Activated CD8-positive, alpha-beta T cell treated with anti-CD3 and anti-CD28 coated beads for 36 hours (primary cell): ENCODE measurements at regions not wholly inside any gene's neighbourhood (a gene's known extent, or its start where the extent isn't known, plus 50 kb on each side); places are given as distances from the start of the nearest gene placed in this dataset.

Experiments used
- ATAC-seq: fragments of 200-7000 bp; cut with Tn5 transposase; one replicate; pipeline ENCODE4 v1.10.0; 2021; ENCODE audit warnings: mild to moderate bottlenecking, moderate library complexity
- CTCF ChIA-PET: fragments of 350-600 bp; sonication (Branson Sonifier 250); formaldehyde crosslinking; loops from one replicate; lab custom pipeline; 2021; ENCODE audit warnings: antibody characterized with exemption; lab: Charles Lee
- POLR2A ChIA-PET: fragments of 350-600 bp; sonication (Branson Sonifier 250); formaldehyde crosslinking; loops from one replicate; lab custom pipeline; 2021; ENCODE audit warnings: antibody characterized with exemption; lab: Charles Lee
- DNase-seq: peaks from one replicate; pipeline ENCODE4 v3.0.0-alpha.2; 2020
- H3K27ac Mint-ChIP-seq: one replicate; pipeline ENCODE4 v1.8.0; 2021; ENCODE audit warnings: mild to moderate bottlenecking, mixed read lengths
- H3K27me3 Mint-ChIP-seq: one replicate; pipeline ENCODE4 v1.8.0; 2021; ENCODE audit warnings: mixed read lengths
- H3K36me3 Mint-ChIP-seq: one replicate; pipeline ENCODE4 v1.8.0; 2021; ENCODE audit warnings: low read depth, mixed read lengths
- H3K4me1 Mint-ChIP-seq: one replicate; pipeline ENCODE4 v1.8.0; 2021; ENCODE audit warnings: low read depth, mixed read lengths
- H3K4me3 Mint-ChIP-seq: one replicate; pipeline ENCODE4 v1.8.0; 2021; ENCODE audit warnings: mild to moderate bottlenecking, moderate library complexity, mixed read lengths
- H3K9me3 Mint-ChIP-seq: one replicate; pipeline ENCODE4 v1.8.0; 2021; ENCODE audit warnings: mixed read lengths
- CTCF ChIP-seq: fragments of 200-600 bp; IDR thresholded peaks from one replicate; pipeline ENCODE4 v1.8.0; 2022; ENCODE audit warnings: antibody characterized with exemption, mild to moderate bottlenecking
- intact Hi-C: fragments of 100-400 bp; cut with micrococcal nuclease; formaldehyde crosslinking; loops from one replicate; pipeline ENCODE4 v1.10.0; 2022

- POLR2A ChIA-PET, result no interaction called here
- H3K36me3 Mint-ChIP-seq, result no peaks in the 10 kb centered on the region
- H3K4me3 Mint-ChIP-seq, result no peak overlapping the region
These were observed 2041.4 kb downstream of the PCDH9 start for GRCh38 chr13:65188721-65189120.

GRCh38 chr13:65168026-65168425, 2062.1 kb downstream of the PCDH9 start:
- Mint-ChIP-seq H3K4me3 (no peak overlapping the region), H3K27me3 (no peaks in the 10 kb centered on the region), H3K27ac (no peak overlapping the region), H3K4me1 (no peaks in the 10 kb centered on the region), H3K9me3 (peaks cover 5% of the 10 kb centered on the region), H3K36me3 (no peaks in the 10 kb centered on the region)
- intact Hi-C loops, result no loop called here
- no peak for TF ChIP-seq CTCF
- no peak for DNase-seq
- CTCF ChIA-PET, result no interaction called here
- no peak for ATAC-seq
- POLR2A ChIA-PET, result no interaction called here

More at GRCh38 chr13:65188721-65189120, 2041.4 kb downstream of the PCDH9 start:
- DNase-seq, result no peak
- intact Hi-C loops, result no loop called here
- no peak overlapping the region for H3K27ac Mint-ChIP-seq
- CTCF ChIA-PET, result no interaction called here
- no peaks in the 10 kb centered on the region for H3K4me1 Mint-ChIP-seq
- no peak for TF ChIP-seq CTCF
- H3K9me3 Mint-ChIP-seq, result peaks cover 22% of the 10 kb centered on the region
- no peak for ATAC-seq
- H3K27me3 Mint-ChIP-seq, result no peaks in the 10 kb centered on the region

DNA sequence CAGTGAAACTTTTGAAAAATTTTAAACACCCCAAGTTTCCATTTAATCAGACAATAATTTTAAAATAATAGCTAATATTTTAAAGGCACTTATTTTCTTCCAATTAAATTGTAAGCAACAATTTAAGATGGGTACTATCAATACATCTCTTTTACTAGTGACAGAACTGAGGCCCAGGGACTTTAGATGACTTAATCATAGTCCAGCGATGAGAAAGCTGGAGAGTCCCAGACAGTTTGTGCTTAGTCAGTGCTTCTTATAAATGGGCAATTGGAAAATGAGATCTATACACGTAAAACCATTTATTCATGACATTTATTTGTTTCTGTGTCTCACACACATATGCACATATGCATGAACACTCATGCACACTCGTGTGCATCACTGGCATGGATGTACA, 2063.5 kb downstream of the PCDH9 start:
- Mint-ChIP-seq H3K27me3 (no peaks in the 10 kb centered on the region), H3K27ac (no peak overlapping the region), H3K36me3 (no peaks in the 10 kb centered on the region), H3K4me3 (no peak overlapping the region), H3K9me3 (peaks cover 8% of the 10 kb centered on the region), H3K4me1 (no peaks in the 10 kb centered on the region)
- DNase-seq (no peak), ATAC-seq (no peak)
- ChIA-PET CTCF (no interaction called here), POLR2A (no interaction called here)
- intact Hi-C loops, result no loop called here
- no peak for TF ChIP-seq CTCF

- Mint-ChIP-seq H3K27me3 (no peaks in the 10 kb centered on the region), H3K4me3 (no peak overlapping the region), H3K4me1 (no peaks in the 10 kb centered on the region), H3K27ac (no peak overlapping the region), H3K9me3 (peaks cover 6% of the 10 kb centered on the region), H3K36me3 (no peaks in the 10 kb centered on the region)
- DNase-seq (no peak), ATAC-seq (no peak)
- TF ChIP-seq CTCF, result no peak
- intact Hi-C loops, result no loop called here
- POLR2A ChIA-PET, result no interaction called here
- CTCF ChIA-PET, result no interaction called here
These were observed 2070.3 kb downstream of the PCDH9 start for GRCh38 chr13:65159803-65160202.

GRCh38 chr13:65155861-65156260, 2074.3 kb downstream of the PCDH9 start:
- H3K4me3 Mint-ChIP-seq, result no peak overlapping the region

More at GRCh38 chr13:65155861-65156260, 2074.3 kb downstream of the PCDH9 start:
- Mint-ChIP-seq H3K4me1 (no peaks in the 10 kb centered on the region), H3K27ac (no peak overlapping the region), H3K27me3 (no peaks in the 10 kb centered on the region), H3K36me3 (no peaks in the 10 kb centered on the region), H3K9me3 (peaks cover 14% of the 10 kb centered on the region)
- ATAC-seq, result no peak
- CTCF ChIA-PET, result no interaction called here
- TF ChIP-seq CTCF, result no peak
- no peak for DNase-seq
- POLR2A ChIA-PET, result no interaction called here
- intact Hi-C loops, result no loop called here
